HuH-7.5 (cell line): ENCODE measurements at regions not wholly inside any gene's neighbourhood (a gene's known extent, or its start where the extent isn't known, plus 50 kb on each side); places are given as distances from the start of the nearest gene placed in this dataset.
"Not testable (repeated sequence)": the region's sequence is repeated elsewhere in the genome, so short reads cannot be mapped to it uniquely, and the experiment has no call there.

Source experiments
- DNase-seq: peaks from one replicate; pipeline ENCODE4 v3.0.0; 2011; ENCODE audit warnings: low spot score

DNA sequence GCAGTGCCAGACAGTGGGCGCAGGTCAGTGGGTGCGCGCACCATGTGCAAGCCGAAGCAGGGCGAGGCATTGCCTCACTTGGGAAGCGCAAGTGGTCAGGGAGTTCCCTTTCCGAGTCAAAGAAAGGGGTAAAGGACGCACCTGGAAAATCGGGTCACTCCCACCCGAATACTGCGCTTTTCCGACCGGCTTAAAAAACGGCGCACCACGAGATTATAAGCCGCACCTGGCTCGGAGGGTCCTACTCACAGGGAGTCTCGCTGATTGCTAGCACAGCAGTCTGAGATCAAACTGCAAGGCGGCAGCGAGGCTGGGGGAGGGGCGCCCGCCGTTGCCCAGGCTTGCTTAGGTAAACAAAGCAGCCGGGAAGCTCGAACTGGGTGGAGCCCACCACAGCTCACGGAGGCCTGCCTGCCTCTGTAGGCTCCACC, 77.9 kb downstream of the NR4A2 start:
- DNase-seq: not testable (repeated sequence)

DNA sequence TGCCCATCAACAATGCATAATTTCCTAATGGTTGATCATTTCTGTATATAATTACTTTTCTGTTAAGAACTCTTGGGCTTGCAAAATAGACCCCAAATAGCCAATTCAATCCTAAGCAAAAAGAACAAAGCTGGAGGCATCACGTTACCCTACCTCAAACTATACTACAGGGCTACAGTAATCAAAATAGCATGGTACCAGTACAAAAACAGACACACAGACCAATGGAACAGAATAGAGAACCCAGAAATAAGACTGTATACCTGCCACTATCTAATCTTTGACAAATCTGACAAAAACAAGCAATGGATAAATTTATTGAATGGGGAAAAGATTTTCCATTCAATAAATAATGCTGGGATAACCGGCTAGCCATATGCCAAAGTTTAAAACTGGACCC, 78.8 kb downstream of the NR4A2 start:
- DNase-seq: no peak

DNA sequence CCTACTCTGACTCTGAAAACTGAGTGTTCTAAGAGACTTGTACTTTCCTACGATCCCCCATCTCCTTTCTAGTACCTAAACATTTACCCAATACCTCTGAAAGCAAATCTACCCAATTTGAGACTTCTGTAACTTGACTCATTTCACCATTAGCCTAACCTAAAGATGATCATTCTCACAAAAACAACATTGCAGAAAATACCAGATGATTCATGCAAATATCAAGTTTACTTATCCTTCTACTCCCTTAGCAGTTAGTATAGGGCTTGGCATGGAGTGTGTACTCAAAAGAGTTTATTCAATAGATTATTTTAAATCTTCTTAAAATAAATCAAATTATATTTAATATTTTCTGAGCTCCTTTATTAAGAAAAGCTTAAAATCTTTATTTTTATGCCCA, 89.6 kb downstream of the NR4A2 start:
- DNase-seq: no peak

DNA sequence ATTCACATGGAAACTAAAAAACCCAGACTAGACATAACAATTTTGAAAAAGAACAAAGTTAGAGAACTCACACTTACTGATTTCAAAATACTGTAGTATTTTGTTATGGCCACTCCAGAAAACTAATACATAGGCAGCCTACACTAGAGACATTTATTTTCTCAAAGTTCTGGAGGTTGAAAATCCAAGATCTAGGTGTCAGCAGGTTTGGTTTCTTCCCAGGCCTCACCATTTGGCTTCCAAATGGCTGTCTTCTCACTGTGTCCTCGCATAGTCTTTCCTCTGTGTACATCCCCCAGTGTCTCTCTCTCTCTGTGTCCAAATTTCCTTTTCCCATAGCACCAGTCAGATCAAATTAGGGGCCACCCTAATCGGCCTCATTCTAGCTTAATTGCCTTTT, 95.0 kb downstream of the NR4A2 start:
- DNase-seq: no peak

GRCh38 chr2:156229724-156230362, 102.7 kb downstream of the NR4A2 start:
- no peak for DNase-seq

GRCh38 chr2:156223328-156223727, 109.2 kb downstream of the NR4A2 start:
- not testable (repeated sequence) for DNase-seq

GRCh38 chr2:156221703-156222102, 110.8 kb downstream of the NR4A2 start:
- DNase-seq: no peak

- no peak for DNase-seq
Observed at GRCh38 chr2:156219491-156220100, 112.9 kb downstream of the NR4A2 start.

GRCh38 chr2:156215656-156216055, 116.9 kb downstream of the NR4A2 start:
- DNase-seq: no peak

- no peak for DNase-seq
Observed at GRCh38 chr2:156211318-156211717, 121.2 kb downstream of the NR4A2 start.

GRCh38 chr2:156206355-156206754, 126.2 kb downstream of the NR4A2 start:
- no peak for DNase-seq

DNA sequence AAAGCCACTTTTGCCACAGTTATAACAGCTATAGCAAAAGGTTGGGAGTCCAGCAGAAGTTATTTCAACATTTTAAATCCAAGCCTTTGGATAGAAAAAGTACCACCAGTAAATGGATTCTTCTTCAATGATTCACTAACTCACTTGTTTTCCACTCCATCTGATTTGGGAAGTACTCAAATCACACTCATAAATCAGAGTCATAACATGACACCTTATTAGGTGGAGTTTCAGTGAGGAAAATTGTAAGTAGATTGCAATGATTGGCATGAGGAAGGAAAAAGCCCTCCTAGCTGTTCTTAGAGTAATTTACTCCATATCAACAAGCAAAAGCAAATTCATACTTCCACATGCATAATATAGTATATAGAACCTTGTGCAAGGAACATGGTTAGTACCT, 132.9 kb downstream of the NR4A2 start:
- no peak for DNase-seq

GRCh38 chr2:156196031-156196430, 136.5 kb downstream of the NR4A2 start:
- no peak for DNase-seq

GRCh38 chr2:156192468-156192867, 140.1 kb downstream of the NR4A2 start:
- no peak for DNase-seq

GRCh38 chr2:156191527-156191926, 141.0 kb downstream of the NR4A2 start:
- no peak for DNase-seq

DNA sequence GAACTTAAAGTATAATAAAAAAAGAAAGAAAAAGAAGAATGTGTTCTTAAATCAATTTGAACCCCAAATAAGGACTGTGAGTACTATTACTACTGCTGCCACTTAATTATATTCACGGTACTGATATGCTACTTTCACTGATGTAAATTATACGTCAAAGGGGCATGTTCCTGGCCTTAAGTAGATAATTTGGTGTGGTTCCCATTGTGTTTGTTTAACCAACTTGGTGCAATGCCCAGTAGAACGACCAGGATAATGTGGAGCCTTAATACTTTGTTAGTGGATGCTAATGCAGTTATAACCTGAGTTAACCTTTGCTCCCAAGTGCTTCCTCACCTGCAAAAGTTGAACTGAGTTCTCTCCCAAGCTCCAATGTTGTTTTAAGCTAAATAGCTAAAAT, 142.0 kb downstream of the NR4A2 start:
- DNase-seq: no peak

DNA sequence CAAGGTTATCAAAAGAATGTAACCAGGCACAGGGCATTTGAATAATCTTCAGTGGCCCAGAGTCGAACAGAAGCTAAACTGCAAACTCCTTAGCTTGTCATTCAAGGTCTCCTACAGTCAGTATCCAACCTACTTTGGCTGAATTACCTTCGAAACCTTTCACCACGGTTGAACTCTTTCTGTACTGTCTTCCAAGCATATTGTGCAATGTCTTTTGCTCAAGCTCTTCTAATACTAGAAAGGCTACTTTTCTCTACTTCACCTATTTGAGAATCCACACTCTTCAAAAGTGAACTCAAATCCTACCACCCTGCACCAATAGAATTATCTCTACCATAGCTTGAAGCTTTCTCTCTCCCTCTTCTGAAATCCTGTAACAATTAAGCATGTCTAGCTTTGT, 142.9 kb downstream of the NR4A2 start:
- DNase-seq: no peak

- peak; percentile 28 for DNase-seq
Observed at GRCh38 chr2:156189143-156189542, 143.4 kb downstream of the NR4A2 start.

GRCh38 chr2:156182132-156182531, 150.4 kb downstream of the NR4A2 start:
- no peak for DNase-seq

DNA sequence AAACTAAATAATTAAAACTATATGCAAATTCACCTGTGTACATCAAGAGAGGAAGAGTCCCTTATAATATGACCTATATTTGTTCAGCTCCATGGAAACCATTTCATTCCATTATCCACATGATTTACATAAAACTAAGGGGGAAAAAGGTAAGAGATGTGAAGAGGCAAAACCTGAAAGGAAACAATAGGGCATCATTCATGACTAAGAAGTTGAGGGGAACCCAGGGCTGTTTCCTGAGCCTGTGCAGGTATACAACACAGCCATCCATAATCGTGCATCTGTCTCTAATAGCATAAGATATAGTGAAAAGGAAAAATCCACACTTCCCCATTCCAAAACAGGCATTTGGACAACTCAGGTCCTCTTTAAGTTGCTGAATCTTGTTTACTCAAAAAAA, 151.3 kb downstream of the NR4A2 start:
- DNase-seq: no peak

DNA sequence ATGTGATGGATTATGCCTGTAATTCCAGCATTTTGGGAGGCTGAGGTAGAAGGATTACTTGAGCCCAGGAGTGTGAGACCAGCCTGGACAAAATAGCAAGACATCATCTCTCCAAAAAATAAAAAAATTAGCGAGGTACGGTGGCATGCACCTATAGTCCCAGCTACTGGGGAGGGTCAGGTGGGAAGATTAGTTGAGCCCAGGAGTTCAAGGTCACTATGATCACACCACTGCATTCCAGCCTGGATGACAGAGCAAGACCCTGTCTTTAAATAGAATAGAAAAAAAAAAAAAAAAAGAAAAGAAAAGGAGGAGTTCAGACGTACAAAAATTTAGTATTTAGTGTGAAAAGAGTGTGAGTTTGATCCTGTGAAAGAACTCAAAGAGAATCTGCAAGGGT, 154.9 kb downstream of the NR4A2 start:
- DNase-seq: no peak

GRCh38 chr2:156175946-156176345, 156.6 kb downstream of the NR4A2 start:
- no peak for DNase-seq

GRCh38 chr2:156170929-156171328, 161.6 kb downstream of the NR4A2 start:
- DNase-seq: no peak

DNA sequence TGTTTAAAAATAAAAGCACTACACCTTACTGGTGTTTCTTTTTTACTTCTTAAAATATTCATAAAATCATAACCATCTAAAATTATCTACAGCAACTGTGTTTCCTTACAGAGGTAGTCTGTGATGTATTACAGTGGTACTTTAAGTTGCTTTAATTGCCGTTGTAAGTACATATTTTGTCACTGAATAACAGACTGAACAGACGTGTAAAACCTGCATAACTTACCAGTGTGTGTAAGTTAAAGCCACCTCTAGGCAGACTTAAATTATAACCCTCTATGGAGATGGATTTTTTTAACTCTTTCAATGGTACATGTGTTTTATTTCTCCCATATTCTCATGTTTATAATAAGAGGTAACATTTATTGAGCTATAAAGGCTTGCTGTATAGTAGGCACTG, 166.8 kb downstream of the NR4A2 start:
- DNase-seq: no peak
